ENCODE measurements at regions not wholly inside any gene's neighbourhood (a gene's known extent, or its start where the extent isn't known, plus 50 kb on each side); places are given as distances from the start of the nearest gene placed in this dataset.
A peak's percentile ranks its signal among the peaks of the same experiment; 100 is the strongest.

- Histone ChIP-seq H3K27me3 (replicated peaks in 1 of 2; ENCODE audit: control insufficient read depth in 2 of 2, insufficient read depth in 2 of 2, low read length in 1 of 2) (peaks cover 8 to 15% of the 10 kb centered on the region in 2 experiments), H2AFZ (ENCODE audit: control insufficient read depth, low read depth, low read length) (no peak overlapping the region), H3K4me3 (no peak overlapping the region), H3K9ac (ENCODE audit: control insufficient read depth, insufficient read depth, low read length) (no peak overlapping the region), H3K27ac (ENCODE audit: control insufficient read depth, insufficient read depth) (no peak overlapping the region), H3K4me1 (ENCODE audit: control insufficient read depth, insufficient read depth, low read length) (no peaks in the 10 kb centered on the region), H3K9me3 (replicated peaks; ENCODE audit: control insufficient read depth, insufficient read depth, low read length) (no peaks in the 10 kb centered on the region; the same call in 2 of the 3 replicates), H4K20me1 (ENCODE audit: control insufficient read depth, insufficient read depth) (no peaks in the 10 kb centered on the region; the same call in 1 of the 2 replicates), H3K79me2 (ENCODE audit: control insufficient read depth, insufficient read depth, low read length) (no peaks in the 10 kb centered on the region), H3K36me3 (ENCODE audit: control insufficient read depth in 2 of 2, insufficient read depth in 2 of 2, low read length in 1 of 2) (no peaks in the 10 kb centered on the region), H3K4me2 (ENCODE audit: control insufficient read depth, insufficient read depth) (no peak overlapping the region)
- RAD21 ChIA-PET (ENCODE audit: unreplicated experiment) = no interaction called here
- BruUV-seq (replicated peaks) = no TSS peak
- CTCF ChIA-PET = no interaction called here
- 15% methylated on average over 16 of the region's 35 CpGs for WGBS (ENCODE audit: insufficient coverage, insufficient replicate concordance, low lambda C conversion rate, missing lambda C conversion rate)
- SMC1A ChIA-PET (ENCODE audit: uncharacterized antibody, unreplicated experiment) = no interaction called here
- no peak for FAIRE-seq
- no peak for ATAC-seq
- DNase-seq (ENCODE audit: low read depth, low spot score) = no peak
- POLR2A ChIA-PET = no interaction called here
- in situ Hi-C loops (cut with MboI) = no loop called here
- intact Hi-C loops (cut with micrococcal nuclease; ENCODE audit: unreplicated experiment) = loop anchor here (10.0 kb wide), 1 partner anchor 426 kb away; no protein-coding TSS in a partner anchor
- peak; percentile 20 for TF ChIP-seq HDAC6 (IDR thresholded peaks at IDR 0.05; ENCODE audit: unreplicated experiment)
- TF ChIP-seq, protein P1, sequence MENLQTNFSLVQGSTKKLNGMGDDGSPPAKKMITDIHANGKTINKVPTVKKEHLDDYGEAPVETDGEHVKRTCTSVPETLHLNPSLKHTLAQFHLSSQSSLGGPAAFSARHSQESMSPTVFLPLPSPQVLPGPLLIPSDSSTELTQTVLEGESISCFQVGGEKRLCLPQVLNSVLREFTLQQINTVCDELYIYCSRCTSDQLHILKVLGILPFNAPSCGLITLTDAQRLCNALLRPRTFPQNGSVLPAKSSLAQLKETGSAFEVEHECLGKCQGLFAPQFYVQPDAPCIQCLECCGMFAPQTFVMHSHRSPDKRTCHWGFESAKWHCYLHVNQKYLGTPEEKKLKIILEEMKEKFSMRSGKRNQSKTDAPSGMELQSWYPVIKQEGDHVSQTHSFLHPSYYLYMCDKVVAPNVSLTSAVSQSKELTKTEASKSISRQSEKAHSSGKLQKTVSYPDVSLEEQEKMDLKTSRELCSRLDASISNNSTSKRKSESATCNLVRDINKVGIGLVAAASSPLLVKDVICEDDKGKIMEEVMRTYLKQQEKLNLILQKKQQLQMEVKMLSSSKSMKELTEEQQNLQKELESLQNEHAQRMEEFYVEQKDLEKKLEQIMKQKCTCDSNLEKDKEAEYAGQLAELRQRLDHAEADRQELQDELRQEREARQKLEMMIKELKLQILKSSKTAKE (IDR thresholded peaks at IDR 0.05; ENCODE audit: low read depth, poor library complexity, severe bottlenecking) = no peak
Measured at GRCh38 chr19:30228835-30229524, 143.2 kb upstream of the ZNF536 start.

DNA sequence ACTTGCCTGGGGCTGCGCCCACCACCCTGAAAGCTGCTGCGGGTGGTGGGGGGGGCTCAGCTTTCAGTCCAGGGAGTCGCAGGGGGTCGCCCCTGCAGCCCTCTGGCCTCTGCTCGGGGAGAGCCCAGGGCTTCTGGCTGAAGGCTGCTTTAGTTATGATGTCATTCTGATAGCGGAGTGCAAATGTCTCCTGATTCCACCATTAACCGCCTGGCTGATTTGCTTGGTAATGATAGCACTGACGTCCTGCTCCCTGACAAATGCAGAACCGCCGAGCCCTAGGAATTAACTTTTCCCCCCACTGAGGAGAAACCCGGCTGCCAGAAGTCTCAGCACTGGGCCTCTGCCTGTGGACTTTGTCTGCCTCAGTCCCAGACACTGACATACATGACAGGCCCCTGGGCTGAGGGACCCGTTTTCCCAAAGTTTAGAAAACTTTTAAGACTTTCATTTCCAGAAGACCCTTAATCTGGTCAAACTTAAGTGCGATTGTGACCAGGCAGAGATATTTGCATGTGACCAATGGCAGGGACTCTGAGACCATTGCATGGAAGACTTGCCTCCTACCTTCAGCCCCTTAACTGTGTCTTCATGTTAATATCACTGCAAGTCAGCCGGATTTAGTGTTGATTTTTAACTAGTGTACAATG lies 142.5 kb upstream of the ZNF536 start:
- Histone ChIP-seq H3K27ac (ENCODE audit: control insufficient read depth, insufficient read depth) (no peak overlapping the region), H3K79me2 (ENCODE audit: control insufficient read depth, insufficient read depth, low read length) (no peaks in the 10 kb centered on the region), H3K4me2 (ENCODE audit: control insufficient read depth, insufficient read depth) (no peak overlapping the region), H3K4me1 (ENCODE audit: control insufficient read depth, insufficient read depth, low read length) (no peaks in the 10 kb centered on the region), H3K9me3 (replicated peaks; ENCODE audit: control insufficient read depth, insufficient read depth, low read length) (no peaks in the 10 kb centered on the region; the same call in 2 of the 3 replicates), H3K9ac (ENCODE audit: control insufficient read depth, insufficient read depth, low read length) (no peak overlapping the region), H4K20me1 (ENCODE audit: control insufficient read depth, insufficient read depth) (no peaks in the 10 kb centered on the region; the same call in 1 of the 2 replicates), H3K4me3 (no peak overlapping the region), H3K27me3 (replicated peaks in 1 of 2; ENCODE audit: control insufficient read depth in 2 of 2, insufficient read depth in 2 of 2, low read length in 1 of 2) (peaks cover 8 to 15% of the 10 kb centered on the region in 2 experiments), H2AFZ (ENCODE audit: control insufficient read depth, low read depth, low read length) (no peak overlapping the region), H3K36me3 (ENCODE audit: control insufficient read depth in 2 of 2, insufficient read depth in 2 of 2, low read length in 1 of 2) (no peaks in the 10 kb centered on the region)
- TF ChIP-seq SRF (IDR thresholded peaks at IDR 0.05; ENCODE audit: low read depth in 2 of 2, low read length in 2 of 2) = no peak
- TF ChIP-seq REST (IDR thresholded peaks at IDR 0.05; ENCODE audit: low read depth, low read length) = no peak
- no peak for TF ChIP-seq CREM (IDR thresholded peaks at IDR 0.05; ENCODE audit: low read depth)
- TF ChIP-seq, protein P2, sequence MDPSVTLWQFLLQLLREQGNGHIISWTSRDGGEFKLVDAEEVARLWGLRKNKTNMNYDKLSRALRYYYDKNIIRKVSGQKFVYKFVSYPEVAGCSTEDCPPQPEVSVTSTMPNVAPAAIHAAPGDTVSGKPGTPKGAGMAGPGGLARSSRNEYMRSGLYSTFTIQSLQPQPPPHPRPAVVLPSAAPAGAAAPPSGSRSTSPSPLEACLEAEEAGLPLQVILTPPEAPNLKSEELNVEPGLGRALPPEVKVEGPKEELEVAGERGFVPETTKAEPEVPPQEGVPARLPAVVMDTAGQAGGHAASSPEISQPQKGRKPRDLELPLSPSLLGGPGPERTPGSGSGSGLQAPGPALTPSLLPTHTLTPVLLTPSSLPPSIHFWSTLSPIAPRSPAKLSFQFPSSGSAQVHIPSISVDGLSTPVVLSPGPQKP (IDR thresholded peaks at IDR 0.05; ENCODE audit: low read depth, low read length) = no peak
- no peak for TF ChIP-seq HCFC1 (IDR thresholded peaks at IDR 0.05; ENCODE audit: low read length)
- TF ChIP-seq TCF12 (IDR thresholded peaks at IDR 0.05; ENCODE audit: low read depth, low read length) = no peak
- TF ChIP-seq HDGF (IDR thresholded peaks at IDR 0.05) = no peak
- no TSS peak for BruUV-seq (replicated peaks)
- RAD21 ChIA-PET (ENCODE audit: unreplicated experiment) = no interaction called here
- SMC1A ChIA-PET (ENCODE audit: uncharacterized antibody, unreplicated experiment) = no interaction called here
- CTCF ChIA-PET = no interaction called here
- DNase-seq (ENCODE audit: low read depth, low spot score) (no peak), ATAC-seq (no peak), FAIRE-seq (no peak)
- intact Hi-C loops (cut with micrococcal nuclease; ENCODE audit: unreplicated experiment) (loop anchor here (10.0 kb wide), 1 partner anchor 425 kb away; no protein-coding TSS in a partner anchor), in situ Hi-C loops (cut with MboI) (no loop called here)
- POLR2A ChIA-PET = no interaction called here
- WGBS (ENCODE audit: insufficient coverage, insufficient replicate concordance, low lambda C conversion rate, missing lambda C conversion rate) = 37% methylated on average over 14 of the region's 14 CpGs
